Activated CD8-positive, alpha-beta T cell treated with anti-CD3 and anti-CD28 coated beads for 36 hours (primary cell): ENCODE measurements at regions not wholly inside any gene's neighbourhood (a gene's known extent, or its start where the extent isn't known, plus 50 kb on each side); places are given as distances from the start of the nearest gene placed in this dataset.

Experiments used
- ATAC-seq: fragments of 200-7000 bp; cut with Tn5 transposase; one replicate; pipeline ENCODE4 v1.10.0; 2021; ENCODE audit warnings: mild to moderate bottlenecking, moderate library complexity
- CTCF ChIA-PET: fragments of 350-600 bp; sonication (Branson Sonifier 250); formaldehyde crosslinking; loops from one replicate; lab custom pipeline; 2021; ENCODE audit warnings: antibody characterized with exemption; lab: Charles Lee
- POLR2A ChIA-PET: fragments of 350-600 bp; sonication (Branson Sonifier 250); formaldehyde crosslinking; loops from one replicate; lab custom pipeline; 2021; ENCODE audit warnings: antibody characterized with exemption; lab: Charles Lee
- DNase-seq: peaks from one replicate; pipeline ENCODE4 v3.0.0-alpha.2; 2020
- H3K27ac Mint-ChIP-seq: one replicate; pipeline ENCODE4 v1.8.0; 2021; ENCODE audit warnings: mild to moderate bottlenecking, mixed read lengths
- H3K27me3 Mint-ChIP-seq: one replicate; pipeline ENCODE4 v1.8.0; 2021; ENCODE audit warnings: mixed read lengths
- H3K36me3 Mint-ChIP-seq: one replicate; pipeline ENCODE4 v1.8.0; 2021; ENCODE audit warnings: low read depth, mixed read lengths
- H3K4me1 Mint-ChIP-seq: one replicate; pipeline ENCODE4 v1.8.0; 2021; ENCODE audit warnings: low read depth, mixed read lengths
- H3K4me3 Mint-ChIP-seq: one replicate; pipeline ENCODE4 v1.8.0; 2021; ENCODE audit warnings: mild to moderate bottlenecking, moderate library complexity, mixed read lengths
- H3K9me3 Mint-ChIP-seq: one replicate; pipeline ENCODE4 v1.8.0; 2021; ENCODE audit warnings: mixed read lengths
- CTCF ChIP-seq: fragments of 200-600 bp; IDR thresholded peaks from one replicate; pipeline ENCODE4 v1.8.0; 2022; ENCODE audit warnings: antibody characterized with exemption, mild to moderate bottlenecking
- intact Hi-C: fragments of 100-400 bp; cut with micrococcal nuclease; formaldehyde crosslinking; loops from one replicate; pipeline ENCODE4 v1.10.0; 2022

DNA sequence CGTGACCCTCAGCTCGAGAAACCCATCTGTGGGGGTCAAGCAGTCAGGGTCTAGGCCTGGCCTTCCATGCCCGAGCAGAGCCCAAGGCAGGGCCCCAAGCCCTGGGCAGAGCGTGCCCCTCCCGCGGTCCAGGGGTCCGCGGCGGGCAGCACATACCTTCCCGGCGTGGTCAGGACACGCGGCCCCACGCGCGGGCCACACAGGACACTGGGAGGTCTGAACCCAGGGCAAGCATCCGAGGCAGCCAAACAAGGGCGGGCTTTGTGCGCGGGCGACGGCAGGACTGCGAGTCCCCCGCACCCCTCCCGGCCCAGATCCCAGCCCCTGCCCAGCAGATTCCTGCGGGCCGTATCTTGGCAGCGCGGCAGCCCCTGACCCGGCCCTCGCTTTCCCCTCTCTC lies 61.6 kb upstream of the ACAN start:
- Mint-ChIP-seq H3K27me3 (peaks cover 13% of the 10 kb centered on the region), H3K27ac (no peak overlapping the region), H3K4me1 (no peaks in the 10 kb centered on the region), H3K36me3 (no peaks in the 10 kb centered on the region), H3K9me3 (no peaks in the 10 kb centered on the region), H3K4me3 (no peak overlapping the region)
- ChIA-PET CTCF (no interaction called here), POLR2A (no interaction called here)
- ATAC-seq = no peak
- no peak for TF ChIP-seq CTCF
- DNase-seq = no peak
- intact Hi-C loops = no loop called here

GRCh38 chr15:88742161-88742560 lies 61.1 kb upstream of the ACAN start:
- TF ChIP-seq CTCF = no peak
- intact Hi-C loops = no loop called here
- ChIA-PET CTCF (no interaction called here), POLR2A (no interaction called here)
- Mint-ChIP-seq H3K27me3 (peaks cover 13% of the 10 kb centered on the region), H3K27ac (no peak overlapping the region), H3K36me3 (no peaks in the 10 kb centered on the region), H3K9me3 (no peaks in the 10 kb centered on the region), H3K4me3 (no peak overlapping the region), H3K4me1 (no peaks in the 10 kb centered on the region)
- ATAC-seq = no peak
- DNase-seq = no peak

- POLR2A ChIA-PET = no interaction called here
- TF ChIP-seq CTCF = no peak
- intact Hi-C loops = no loop called here
These were observed 58.7 kb upstream of the ACAN start for GRCh38 chr15:88744548-88745020.

DNA sequence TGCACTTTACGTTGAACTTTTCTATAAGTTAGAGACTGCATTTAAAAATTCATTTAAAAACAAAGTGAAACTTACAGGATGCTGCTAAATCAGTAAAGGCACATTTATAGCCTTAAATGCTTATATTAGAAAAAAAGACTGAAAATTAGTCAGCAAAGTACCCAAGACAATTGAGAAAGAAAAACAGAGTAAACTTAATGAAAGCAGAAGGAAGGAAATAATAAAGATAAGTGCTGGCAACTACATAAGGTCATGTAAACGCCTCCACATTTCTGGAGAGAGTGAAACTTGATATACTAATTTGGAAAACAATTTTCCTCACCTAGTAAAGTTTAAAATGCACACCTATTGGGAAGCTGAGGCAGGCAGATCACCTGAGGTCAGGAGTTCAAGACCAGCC lies 58.2 kb upstream of the ACAN start:
- DNase-seq = no peak
- no peaks in the 10 kb centered on the region for H3K9me3 Mint-ChIP-seq
- no peak for ATAC-seq
- H3K27ac Mint-ChIP-seq = no peak overlapping the region
- peaks cover 19% of the 10 kb centered on the region for H3K27me3 Mint-ChIP-seq
- ChIA-PET POLR2A (no interaction called here), CTCF (no interaction called here)
- H3K36me3 Mint-ChIP-seq = no peaks in the 10 kb centered on the region
- TF ChIP-seq CTCF = no peak
- intact Hi-C loops = no loop called here
- no peaks in the 10 kb centered on the region for H3K4me1 Mint-ChIP-seq
- no peak overlapping the region for H3K4me3 Mint-ChIP-seq

More at GRCh38 chr15:88744548-88745020, 58.7 kb upstream of the ACAN start:
- Mint-ChIP-seq H3K9me3 (no peaks in the 10 kb centered on the region), H3K4me3 (no peak overlapping the region), H3K36me3 (no peaks in the 10 kb centered on the region), H3K27ac (no peak overlapping the region), H3K27me3 (peaks cover 15% of the 10 kb centered on the region), H3K4me1 (no peaks in the 10 kb centered on the region)
- DNase-seq = no peak
- no peak for ATAC-seq
- CTCF ChIA-PET = no interaction called here

DNA sequence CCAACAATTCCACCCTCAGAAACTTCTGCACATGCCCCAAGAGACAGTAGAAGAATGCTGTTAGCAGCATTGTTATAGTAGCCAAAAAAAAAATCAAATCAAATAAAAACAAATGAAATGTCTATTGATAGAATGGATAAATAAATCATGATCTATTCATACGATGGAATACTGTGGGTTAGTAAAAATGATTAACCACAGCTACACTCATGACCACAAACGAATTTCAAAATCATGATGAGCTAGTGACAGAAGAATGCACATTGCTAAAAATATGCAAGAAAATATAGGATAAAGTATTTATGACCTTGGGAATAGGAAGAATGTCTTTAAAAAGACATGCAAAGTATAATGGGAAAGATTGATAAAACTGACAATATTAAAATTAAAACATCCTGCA lies 57.5 kb upstream of the ACAN start:
- H3K27me3 Mint-ChIP-seq = peaks cover 12% of the 10 kb centered on the region
- TF ChIP-seq CTCF = no peak
- H3K9me3 Mint-ChIP-seq = no peaks in the 10 kb centered on the region
- H3K4me1 Mint-ChIP-seq = no peaks in the 10 kb centered on the region
- DNase-seq (no peak), ATAC-seq (no peak)
- H3K36me3 Mint-ChIP-seq = no peaks in the 10 kb centered on the region
- ChIA-PET CTCF (no interaction called here), POLR2A (no interaction called here)
- H3K4me3 Mint-ChIP-seq = no peak overlapping the region
- no peak overlapping the region for H3K27ac Mint-ChIP-seq
- intact Hi-C loops = no loop called here
